ENCODE measurements at regions not wholly inside any gene's neighbourhood (a gene's known extent, or its start where the extent isn't known, plus 50 kb on each side); places are given as distances from the start of the nearest gene placed in this dataset.
A peak's percentile ranks its signal among the peaks of the same experiment; 100 is the strongest.

DNA sequence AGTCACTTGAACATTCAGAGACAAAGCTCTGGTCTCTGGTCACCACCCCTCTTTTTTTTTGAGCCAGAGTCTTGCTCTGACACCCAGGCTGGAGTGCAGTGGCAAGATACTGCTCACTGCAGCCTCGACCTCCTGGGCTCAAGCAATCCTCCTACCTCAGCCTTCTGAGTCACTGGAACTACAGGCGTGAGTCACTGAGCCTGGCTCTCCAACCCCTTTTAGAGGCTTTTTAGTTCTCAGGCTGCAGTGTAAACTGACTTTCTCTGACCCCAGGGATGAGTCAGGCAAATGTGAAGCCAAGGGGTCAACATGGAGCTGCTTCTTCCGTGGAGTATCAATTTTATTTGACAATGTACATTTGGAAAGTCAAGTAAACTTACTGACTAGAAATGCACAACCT is 229.2 kb downstream of the PTTG2 start:
- DNase-seq (ENCODE audit: low spot score) = peak; percentile 65
- peaks cover 43% of the 10 kb centered on the region for H3K4me1 ChIP-seq (ENCODE audit: insufficient read depth, low read length)
- H3K36me3 ChIP-seq (replicated peaks in 1 of 2; ENCODE audit: control insufficient read depth in 1 of 2, insufficient read depth in 2 of 2, low read length in 2 of 2) = no peaks in the 10 kb centered on the region
- H3K4me2 ChIP-seq (ENCODE audit: low read depth, low read length) = no peak overlapping the region
- POLR2A ChIA-PET = no interaction called here
- intact Hi-C loops (cut with micrococcal nuclease; ENCODE audit: unreplicated experiment) = no loop called here
- peaks cover 0 to 7% of the 10 kb centered on the region in 2 experiments; a peak in 1 of 5 replicates for H3K27me3 ChIP-seq (ENCODE audit: control insufficient read depth in 1 of 2, insufficient read depth in 2 of 2, low read length in 2 of 2)
- no peaks in the 10 kb centered on the region for H3K79me2 ChIP-seq (ENCODE audit: insufficient read depth, low read length)
- no TSS peak for BruUV-seq (replicated peaks)
- CTCF ChIA-PET (ENCODE audit: low intra/inter-chr PET ratio, low total read pairs) = no interaction called here
- no peak for FAIRE-seq
- no peak overlapping the region for H2AFZ ChIP-seq (ENCODE audit: low read length)
- no peak overlapping the region for H3K27ac ChIP-seq (ENCODE audit: extremely low read length, insufficient read depth, low read length)
- in situ Hi-C loops (cut with HindIII; ENCODE audit: extremely low pct_ligation_motif_present, low pct_unique_long_range_greater_than_20kb) = no loop called here
- peak; percentile 59 for ATAC-seq
- no peaks in the 10 kb centered on the region for H3K9me3 ChIP-seq (ENCODE audit: low read length)
- no peak overlapping the region for H3K9ac ChIP-seq (ENCODE audit: insufficient read depth, low read depth, low read length)
- H4K20me1 ChIP-seq (ENCODE audit: insufficient read depth, low read length) = no peaks in the 10 kb centered on the region
- WGBS (ENCODE audit: low lambda C conversion rate) = 2% methylated on average over 3 of the region's 3 CpGs
- no peak overlapping the region for H3K4me3 ChIP-seq (replicated peaks in 1 of 3; ENCODE audit: insufficient read depth in 1 of 3, low read depth in 2 of 3, low read length in 3 of 3)
- TF ChIP-seq ZNF282 (IDR thresholded peaks at IDR 0.05; ENCODE audit: partially characterized antibody) (no peak), NR2F6 (IDR thresholded peaks at IDR 0.05) (0 out of 2 replicates have a peak, but pooled peaks have one; percentile 20), NR2F6 (CRISPR knock-in tag; IDR thresholded peaks at IDR 0.05) (peak; percentile 36; the same call in 1 of the 2 replicates), FOSL2 (CRISPR knock-in tag; IDR thresholded peaks at IDR 0.05) (peak; percentile 84), ZBTB8A (CRISPR knock-in tag; IDR thresholded peaks at IDR 0.05; ENCODE audit: borderline replicate concordance, low read depth) (no peak), ZMYM3 (CRISPR knock-in tag; IDR thresholded peaks at IDR 0.05) (peak; percentile 39; the same call in 1 of the 2 replicates), ZZZ3 (CRISPR knock-in tag; IDR thresholded peaks at IDR 0.05; ENCODE audit: borderline replicate concordance) (no peak), GATAD2A (CRISPR knock-in tag; IDR thresholded peaks at IDR 0.05) (0 out of 2 replicates have a peak, but pooled peaks have one; percentile 17), ZNF431 (CRISPR knock-in tag; IDR thresholded peaks at IDR 0.05; ENCODE audit: borderline replicate concordance, low read depth) (no peak), RARA (CRISPR knock-in tag; IDR thresholded peaks at IDR 0.05) (peak; percentile 53), NR2F1 (CRISPR knock-in tag; IDR thresholded peaks at IDR 0.05) (peak; percentile 43 to 77; a peak in 3 of 4 replicates), SALL2 (CRISPR knock-in tag; IDR thresholded peaks at IDR 0.05) (no peak)
- TF ChIP-seq, protein P1, sequence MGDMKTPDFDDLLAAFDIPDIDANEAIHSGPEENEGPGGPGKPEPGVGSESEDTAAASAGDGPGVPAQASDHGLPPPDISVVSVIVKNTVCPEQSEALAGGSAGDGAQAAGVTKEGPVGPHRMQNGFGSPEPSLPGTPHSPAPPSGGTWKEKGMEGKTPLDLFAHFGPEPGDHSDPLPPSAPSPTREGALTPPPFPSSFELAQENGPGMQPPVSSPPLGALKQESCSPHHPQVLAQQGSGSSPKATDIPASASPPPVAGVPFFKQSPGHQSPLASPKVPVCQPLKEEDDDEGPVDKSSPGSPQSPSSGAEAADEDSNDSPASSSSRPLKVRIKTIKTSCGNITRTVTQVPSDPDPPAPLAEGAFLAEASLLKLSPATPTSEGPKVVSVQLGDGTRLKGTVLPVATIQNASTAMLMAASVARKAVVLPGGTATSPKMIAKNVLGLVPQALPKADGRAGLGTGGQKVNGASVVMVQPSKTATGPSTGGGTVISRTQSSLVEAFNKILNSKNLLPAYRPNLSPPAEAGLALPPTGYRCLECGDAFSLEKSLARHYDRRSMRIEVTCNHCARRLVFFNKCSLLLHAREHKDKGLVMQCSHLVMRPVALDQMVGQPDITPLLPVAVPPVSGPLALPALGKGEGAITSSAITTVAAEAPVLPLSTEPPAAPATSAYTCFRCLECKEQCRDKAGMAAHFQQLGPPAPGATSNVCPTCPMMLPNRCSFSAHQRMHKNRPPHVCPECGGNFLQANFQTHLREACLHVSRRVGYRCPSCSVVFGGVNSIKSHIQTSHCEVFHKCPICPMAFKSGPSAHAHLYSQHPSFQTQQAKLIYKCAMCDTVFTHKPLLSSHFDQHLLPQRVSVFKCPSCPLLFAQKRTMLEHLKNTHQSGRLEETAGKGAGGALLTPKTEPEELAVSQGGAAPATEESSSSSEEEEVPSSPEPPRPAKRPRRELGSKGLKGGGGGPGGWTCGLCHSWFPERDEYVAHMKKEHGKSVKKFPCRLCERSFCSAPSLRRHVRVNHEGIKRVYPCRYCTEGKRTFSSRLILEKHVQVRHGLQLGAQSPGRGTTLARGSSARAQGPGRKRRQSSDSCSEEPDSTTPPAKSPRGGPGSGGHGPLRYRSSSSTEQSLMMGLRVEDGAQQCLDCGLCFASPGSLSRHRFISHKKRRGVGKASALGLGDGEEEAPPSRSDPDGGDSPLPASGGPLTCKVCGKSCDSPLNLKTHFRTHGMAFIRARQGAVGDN (CRISPR knock-in tag; IDR thresholded peaks at IDR 0.05) = no peak
- TF ChIP-seq, protein P2, sequence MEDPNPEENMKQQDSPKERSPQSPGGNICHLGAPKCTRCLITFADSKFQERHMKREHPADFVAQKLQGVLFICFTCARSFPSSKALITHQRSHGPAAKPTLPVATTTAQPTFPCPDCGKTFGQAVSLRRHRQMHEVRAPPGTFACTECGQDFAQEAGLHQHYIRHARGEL (CRISPR knock-in tag; IDR thresholded peaks at IDR 0.05) = no peak
- TF ChIP-seq, protein P3, sequence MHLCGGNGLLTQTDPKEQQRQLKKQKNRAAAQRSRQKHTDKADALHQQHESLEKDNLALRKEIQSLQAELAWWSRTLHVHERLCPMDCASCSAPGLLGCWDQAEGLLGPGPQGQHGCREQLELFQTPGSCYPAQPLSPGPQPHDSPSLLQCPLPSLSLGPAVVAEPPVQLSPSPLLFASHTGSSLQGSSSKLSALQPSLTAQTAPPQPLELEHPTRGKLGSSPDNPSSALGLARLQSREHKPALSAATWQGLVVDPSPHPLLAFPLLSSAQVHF (CRISPR knock-in tag; IDR thresholded peaks at IDR 0.05) = no peak
- TF ChIP-seq, protein P4, sequence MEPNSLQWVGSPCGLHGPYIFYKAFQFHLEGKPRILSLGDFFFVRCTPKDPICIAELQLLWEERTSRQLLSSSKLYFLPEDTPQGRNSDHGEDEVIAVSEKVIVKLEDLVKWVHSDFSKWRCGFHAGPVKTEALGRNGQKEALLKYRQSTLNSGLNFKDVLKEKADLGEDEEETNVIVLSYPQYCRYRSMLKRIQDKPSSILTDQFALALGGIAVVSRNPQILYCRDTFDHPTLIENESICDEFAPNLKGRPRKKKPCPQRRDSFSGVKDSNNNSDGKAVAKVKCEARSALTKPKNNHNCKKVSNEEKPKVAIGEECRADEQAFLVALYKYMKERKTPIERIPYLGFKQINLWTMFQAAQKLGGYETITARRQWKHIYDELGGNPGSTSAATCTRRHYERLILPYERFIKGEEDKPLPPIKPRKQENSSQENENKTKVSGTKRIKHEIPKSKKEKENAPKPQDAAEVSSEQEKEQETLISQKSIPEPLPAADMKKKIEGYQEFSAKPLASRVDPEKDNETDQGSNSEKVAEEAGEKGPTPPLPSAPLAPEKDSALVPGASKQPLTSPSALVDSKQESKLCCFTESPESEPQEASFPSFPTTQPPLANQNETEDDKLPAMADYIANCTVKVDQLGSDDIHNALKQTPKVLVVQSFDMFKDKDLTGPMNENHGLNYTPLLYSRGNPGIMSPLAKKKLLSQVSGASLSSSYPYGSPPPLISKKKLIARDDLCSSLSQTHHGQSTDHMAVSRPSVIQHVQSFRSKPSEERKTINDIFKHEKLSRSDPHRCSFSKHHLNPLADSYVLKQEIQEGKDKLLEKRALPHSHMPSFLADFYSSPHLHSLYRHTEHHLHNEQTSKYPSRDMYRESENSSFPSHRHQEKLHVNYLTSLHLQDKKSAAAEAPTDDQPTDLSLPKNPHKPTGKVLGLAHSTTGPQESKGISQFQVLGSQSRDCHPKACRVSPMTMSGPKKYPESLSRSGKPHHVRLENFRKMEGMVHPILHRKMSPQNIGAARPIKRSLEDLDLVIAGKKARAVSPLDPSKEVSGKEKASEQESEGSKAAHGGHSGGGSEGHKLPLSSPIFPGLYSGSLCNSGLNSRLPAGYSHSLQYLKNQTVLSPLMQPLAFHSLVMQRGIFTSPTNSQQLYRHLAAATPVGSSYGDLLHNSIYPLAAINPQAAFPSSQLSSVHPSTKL (CRISPR knock-in tag; IDR thresholded peaks at IDR 0.05) = 0 out of 2 replicates have a peak, but pooled peaks have one; percentile 21
